Upper lobe of left lung (tissue), 6 donors: ENCODE measurements at regions not wholly inside any gene's neighbourhood (a gene's known extent, or its start where the extent isn't known, plus 50 kb on each side); places are given as distances from the start of the nearest gene placed in this dataset.

Experiments used
- ATAC-seq, 2 donors: fragments of 200-7000 bp; cut with Tn5 transposase; one replicate each; pipeline ENCODE4 v1.9.1; 2022; ENCODE audit warnings: mild to moderate bottlenecking in 2 of 2, moderate library complexity in 2 of 2; ENCODE audit not compliant: low FRiP score in 2 of 2
- DNase-seq, 2 donors: peaks; one replicate each; pipeline ENCODE4 v3.0.0-alpha.2; 2019 to 2020
- H3K27ac ChIP-seq, 4 donors: fragments of 200-600 bp; sonication (generic); one replicate each; pipeline ENCODE4 v1.5.1; 2016 to 2019
- H3K27me3 ChIP-seq, 4 donors: fragments of 200-600 bp; sonication (generic); one replicate each; pipeline ENCODE4 v1.5.1; 2017 to 2019
- H3K36me3 ChIP-seq, 4 donors: fragments of 200-600 bp; sonication (generic); one replicate each; pipeline ENCODE4 v1.5.1; 2016 to 2019
- H3K4me1 ChIP-seq, 4 donors: fragments of 200-600 bp; sonication (generic); one replicate each; pipeline ENCODE4 v1.5.1; 2018 to 2019
- H3K4me3 ChIP-seq, 4 donors: fragments of 200-600 bp; sonication (generic); one replicate each; pipeline ENCODE4 v1.5.1; 2017 to 2019; ENCODE audit warnings: mild to moderate bottlenecking in 2 of 4, moderate library complexity in 1 of 4
- H3K9me3 ChIP-seq, 4 donors: fragments of 200-600 bp; sonication (generic); one replicate each; pipeline ENCODE4 v1.5.1; 2018 to 2019
- CTCF ChIP-seq, 6 experiments: fragments of 450-650 bp in 4 of 6; fragments of 200-600 bp in 2 of 6; sonication (generic) in 2 of 6; IDR thresholded peaks; one replicate each; pipeline ENCODE4 v1.5.1; 2016 to 2019; ENCODE audit warnings: antibody characterized with exemption in 6 of 6
- EP300 ChIP-seq, 4 donors: sonication (generic); formaldehyde crosslinking; IDR thresholded peaks; one replicate each; pipeline ENCODE4 v1.5.1; 2017; ENCODE audit warnings: antibody characterized with exemption in 4 of 4, control low read depth in 2 of 4
- POLR2A ChIP-seq, 4 donors: fragments of 450-650 bp; IDR thresholded peaks; one replicate each; pipeline ENCODE4 v1.5.1; 2016 to 2017; ENCODE audit warnings: antibody characterized with exemption in 4 of 4, mild to moderate bottlenecking in 2 of 4
- POLR2AphosphoS5 ChIP-seq, 2 donors: sonication (generic); formaldehyde crosslinking; IDR thresholded peaks; one replicate each; pipeline ENCODE4 v1.5.1; 2017; ENCODE audit warnings: antibody characterized with exemption in 2 of 2
- WGBS, 2 donors: methylation state at CpG; one replicate each; pipeline ENCODE4 v1.1.5; 2017 to 2018; 5-methylcytosine and 5-hydroxymethylcytosine counted together
- donor health status: DM: no; HTN: no; CAD: no; lungs with moderate emphysema.
- donor health status: DM: no; HTN: yes; CAD: no; lungs with severe emphysema.

- no peaks in the 10 kb centered on the region for H3K27me3 ChIP-seq
- TF ChIP-seq POLR2AphosphoS5 (IDR thresholded peaks at IDR 0.05) (no peak), CTCF (IDR thresholded peaks at IDR 0.05) (no peak)
- no peaks in the 10 kb centered on the region for H3K4me1 ChIP-seq
- DNase-seq (no peak), ATAC-seq (no peak)
- H3K9me3 ChIP-seq = no peaks in the 10 kb centered on the region
- H3K36me3 ChIP-seq = no peaks in the 10 kb centered on the region
- H3K4me3 ChIP-seq = no peak overlapping the region
- no peak overlapping the region for H3K27ac ChIP-seq
- WGBS, 2 donors = 86 to 96% methylated on average over 2 of the region's 2 CpGs
Measured at GRCh38 chr4:112731715-112732114, 94.8 kb downstream of the LARP7 start.

- TF ChIP-seq POLR2A (IDR thresholded peaks at IDR 0.05) = no peak
- TF ChIP-seq POLR2AphosphoS5 (IDR thresholded peaks at IDR 0.05) = no peak
- no peak for TF ChIP-seq CTCF (IDR thresholded peaks at IDR 0.05)
- no peak for TF ChIP-seq EP300 (IDR thresholded peaks at IDR 0.05)
- Histone ChIP-seq H3K27ac (no peak overlapping the region), H3K27me3 (no peaks in the 10 kb centered on the region), H3K9me3 (no peaks in the 10 kb centered on the region), H3K4me1 (no peaks in the 10 kb centered on the region), H3K36me3 (no peaks in the 10 kb centered on the region), H3K4me3 (no peak overlapping the region)
- no peak for ATAC-seq
- 81 to 83% methylated on average over 2 of the region's 2 CpGs for WGBS, 2 donors
- no peak for DNase-seq
Measured at GRCh38 chr4:112732142-112732541, 95.2 kb downstream of the LARP7 start.

- Histone ChIP-seq H3K9me3 (no peaks in the 10 kb centered on the region), H3K4me1 (no peaks in the 10 kb centered on the region), H3K4me3 (no peak overlapping the region), H3K27ac (no peak overlapping the region), H3K36me3 (no peaks in the 10 kb centered on the region), H3K27me3 (no peaks in the 10 kb centered on the region)
- DNase-seq = no peak
- TF ChIP-seq EP300 (IDR thresholded peaks at IDR 0.05) (no peak), CTCF (IDR thresholded peaks at IDR 0.05) (no peak), POLR2AphosphoS5 (IDR thresholded peaks at IDR 0.05) (no peak), POLR2A (IDR thresholded peaks at IDR 0.05) (no peak)
- ATAC-seq = no peak
Measured at GRCh38 chr4:112735474-112735951, 98.6 kb downstream of the LARP7 start.

GRCh38 chr4:112736718-112737135, 99.8 kb downstream of the LARP7 start:
- TF ChIP-seq POLR2A (IDR thresholded peaks at IDR 0.05) = no peak
- Histone ChIP-seq H3K27me3 (no peaks in the 10 kb centered on the region), H3K36me3 (no peaks in the 10 kb centered on the region), H3K27ac (no peak overlapping the region), H3K4me1 (no peaks in the 10 kb centered on the region), H3K4me3 (no peak overlapping the region), H3K9me3 (no peaks in the 10 kb centered on the region)
- 63 to 74% methylated on average over 1 of the region's 1 CpG for WGBS, 2 donors
- DNase-seq (no peak), ATAC-seq (no peak)

GRCh38 chr4:112739442-112739841, 102.5 kb downstream of the LARP7 start:
- 86 to 88% methylated on average over 8 of the region's 8 CpGs for WGBS, 2 donors
- no peak for DNase-seq
- H3K27me3 ChIP-seq = no peaks in the 10 kb centered on the region
- no peak for ATAC-seq
- TF ChIP-seq CTCF (IDR thresholded peaks at IDR 0.05) (no peak), POLR2AphosphoS5 (IDR thresholded peaks at IDR 0.05) (no peak), EP300 (IDR thresholded peaks at IDR 0.05) (no peak), POLR2A (IDR thresholded peaks at IDR 0.05) (no peak)
- H3K9me3 ChIP-seq = no peaks in the 10 kb centered on the region
- H3K4me3 ChIP-seq = no peak overlapping the region
- no peaks in the 10 kb centered on the region for H3K36me3 ChIP-seq
- H3K4me1 ChIP-seq = no peaks in the 10 kb centered on the region
- no peak overlapping the region for H3K27ac ChIP-seq
